NCI-H748 treated with DMSO at 0.1 percent for 48 hours (cell line): ENCODE measurements at regions not wholly inside any gene's neighbourhood (a gene's known extent, or its start where the extent isn't known, plus 50 kb on each side); places are given as distances from the start of the nearest gene placed in this dataset.

Experiments used
- DNase-seq: peaks from one replicate; lab custom pipeline; 2025; lab: John Stamatoyannopoulos, UW

GRCh38 chr2:215619022-215619958, 183.4 kb upstream of the FN1 start:
- DNase-seq: peak; percentile 92

DNA sequence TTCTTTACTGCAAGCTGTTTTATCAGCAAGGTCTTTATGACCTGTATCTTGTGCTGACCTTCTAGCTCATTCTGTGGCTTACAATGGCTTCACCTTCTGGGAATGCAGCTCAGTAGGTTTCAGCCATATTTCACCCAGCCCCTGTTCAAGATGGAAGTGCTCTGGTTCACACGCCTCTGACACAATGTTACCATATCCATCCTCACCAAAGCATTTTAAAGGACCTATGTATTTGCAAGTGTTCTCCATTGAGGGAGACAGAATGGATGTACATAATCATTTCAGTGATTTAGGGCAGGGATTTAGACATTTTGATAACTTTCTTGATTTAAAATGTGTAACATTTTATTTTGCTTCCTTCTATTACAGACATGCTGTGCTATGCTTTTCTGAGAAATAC, 182.3 kb upstream of the FN1 start:
- no peak for DNase-seq

- DNase-seq: no peak
These were observed 181.4 kb upstream of the FN1 start for GRCh38 chr2:215617060-215617824.

GRCh38 chr2:215615803-215616174, 179.9 kb upstream of the FN1 start:
- no peak for DNase-seq

DNA sequence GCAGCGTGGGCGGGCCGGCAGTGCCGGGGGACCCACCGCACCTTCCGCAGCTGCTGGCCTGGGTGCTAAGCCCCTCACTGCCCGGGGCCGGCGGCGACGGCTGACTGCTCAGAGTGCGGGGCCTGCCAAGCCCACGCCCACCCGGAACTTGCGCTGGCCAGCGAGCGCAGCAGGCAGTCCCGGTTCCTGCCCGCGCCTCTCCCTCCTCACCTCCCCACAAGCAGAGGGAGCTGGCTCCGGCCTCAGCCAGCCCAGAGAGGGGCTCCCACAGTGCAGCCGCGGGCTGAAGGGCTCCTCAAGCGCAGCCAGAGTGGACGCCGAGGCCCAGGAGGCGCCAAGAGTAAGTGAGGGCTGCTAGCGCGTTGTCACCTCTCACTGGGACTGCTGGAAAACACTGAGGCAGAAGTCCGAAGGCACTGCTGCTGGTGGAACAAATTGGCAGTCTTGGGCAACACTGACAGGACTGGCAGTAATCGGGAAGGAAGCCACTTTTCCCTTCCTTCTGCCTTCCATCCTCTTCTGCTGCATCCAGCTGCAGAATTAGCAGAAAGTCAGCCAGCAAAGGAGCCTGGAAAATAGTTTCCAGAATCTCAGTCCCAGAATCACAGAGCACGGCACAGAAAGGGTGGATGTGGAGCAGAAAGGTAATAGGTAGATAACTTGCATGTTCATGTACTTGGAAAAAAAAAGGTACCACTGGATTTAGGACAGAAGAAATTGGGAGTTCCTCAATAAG, 179.4 kb upstream of the FN1 start:
- no peak for DNase-seq

DNA sequence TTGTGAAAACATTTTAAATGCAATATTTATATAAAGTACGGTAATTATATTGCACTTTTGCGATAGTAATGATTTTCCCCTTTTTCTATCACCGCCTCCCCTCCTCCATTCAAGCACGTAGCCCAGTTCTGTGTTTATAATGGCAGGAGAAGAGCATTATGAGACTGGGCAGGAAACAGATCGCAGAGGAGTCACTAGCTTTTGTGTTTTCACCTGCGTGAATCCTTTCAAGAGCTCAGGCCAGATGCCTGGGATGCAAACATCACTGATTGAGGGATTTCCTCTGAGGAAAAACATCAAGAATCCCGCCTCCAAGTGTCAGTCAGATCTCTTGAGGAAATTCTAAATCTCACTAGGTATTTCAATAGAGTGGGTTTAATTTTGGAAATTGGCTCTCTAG, 178.4 kb upstream of the FN1 start:
- DNase-seq: peak; percentile 54

GRCh38 chr2:215613888-215614287, 178.0 kb upstream of the FN1 start:
- DNase-seq: no peak

GRCh38 chr2:215613280-215613679, 177.4 kb upstream of the FN1 start:
- no peak for DNase-seq

GRCh38 chr2:215612786-215613185, 176.9 kb upstream of the FN1 start:
- no peak for DNase-seq

DNA sequence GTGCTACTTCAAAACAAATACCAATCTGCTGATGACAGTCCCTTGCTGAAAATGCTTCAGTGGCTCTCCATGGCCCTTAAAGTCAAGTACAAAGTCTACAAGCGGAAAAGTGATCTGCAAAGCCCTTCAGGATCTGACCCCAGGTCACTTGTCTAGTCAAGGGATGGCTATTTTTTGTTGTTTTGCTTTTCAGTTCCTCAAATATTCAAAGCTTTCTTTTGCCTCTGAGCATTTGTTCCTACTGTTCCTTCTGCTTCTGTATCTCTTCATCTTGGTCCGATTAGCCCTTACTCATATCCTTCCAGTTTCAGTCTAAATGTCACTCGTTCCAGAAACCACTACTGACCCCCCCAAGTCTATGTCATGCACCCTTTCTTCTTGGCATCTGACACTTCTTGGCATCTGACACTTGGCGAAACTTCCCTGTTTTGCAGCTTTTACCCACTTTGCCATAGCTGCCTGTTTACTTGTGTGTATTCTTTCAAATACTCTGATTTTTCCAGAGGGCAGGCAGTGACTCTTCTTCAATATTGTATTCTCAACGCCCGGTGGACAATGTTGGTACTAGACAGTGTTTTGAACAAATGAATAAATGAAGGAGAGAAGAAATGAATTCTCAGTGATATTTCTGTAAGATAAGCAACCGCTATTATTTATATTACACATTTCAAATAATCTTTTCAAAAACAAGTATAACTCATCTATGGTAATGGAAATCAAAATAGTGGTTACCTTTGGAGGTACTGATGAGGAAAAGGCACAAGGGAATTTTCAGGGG, 175.9 kb upstream of the FN1 start:
- DNase-seq: no peak

DNA sequence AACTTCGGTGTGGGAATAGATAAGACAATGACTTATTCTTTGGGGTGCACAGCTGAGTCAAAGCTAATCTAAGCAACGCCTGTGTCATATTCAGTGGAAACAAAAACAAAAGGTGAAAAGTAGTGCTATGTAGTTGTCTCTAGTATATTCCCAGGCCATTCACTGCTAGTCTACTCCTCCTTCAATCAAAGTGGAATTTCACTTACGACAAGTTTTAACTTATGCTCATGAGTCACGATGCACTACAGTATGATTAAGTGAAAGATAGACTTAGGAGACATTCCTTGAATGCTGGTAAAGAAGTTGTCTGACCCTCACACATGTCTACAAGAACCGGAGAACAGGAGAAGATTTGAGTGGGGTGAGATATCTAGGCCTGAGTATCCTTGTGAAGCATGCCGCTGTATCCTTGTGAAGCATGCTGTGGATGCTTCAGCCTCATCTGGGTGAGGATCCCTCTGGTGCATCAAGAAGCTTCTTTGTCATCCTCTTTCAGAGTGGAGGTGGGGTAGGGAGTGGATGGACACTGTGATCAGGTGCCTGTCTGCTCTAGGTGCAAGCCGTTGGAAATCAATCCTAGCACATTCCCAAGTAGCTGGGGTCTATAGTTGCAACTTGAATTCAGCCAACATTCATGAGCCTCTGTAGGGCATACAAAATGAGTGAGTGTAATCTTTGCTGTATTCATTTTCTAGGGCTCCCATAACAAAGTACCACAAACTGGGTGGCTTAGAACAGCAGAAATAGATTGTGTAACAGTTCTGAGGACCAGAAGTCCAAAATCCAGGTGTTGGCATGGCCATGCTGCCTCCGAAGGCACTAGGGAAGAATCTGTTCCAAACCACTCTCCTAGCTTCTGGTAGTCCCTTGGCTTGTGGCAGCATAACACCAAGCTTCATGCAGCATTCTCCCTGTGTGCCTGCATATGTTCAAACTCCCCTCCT, 173.5 kb upstream of the FN1 start:
- DNase-seq: no peak

DNA sequence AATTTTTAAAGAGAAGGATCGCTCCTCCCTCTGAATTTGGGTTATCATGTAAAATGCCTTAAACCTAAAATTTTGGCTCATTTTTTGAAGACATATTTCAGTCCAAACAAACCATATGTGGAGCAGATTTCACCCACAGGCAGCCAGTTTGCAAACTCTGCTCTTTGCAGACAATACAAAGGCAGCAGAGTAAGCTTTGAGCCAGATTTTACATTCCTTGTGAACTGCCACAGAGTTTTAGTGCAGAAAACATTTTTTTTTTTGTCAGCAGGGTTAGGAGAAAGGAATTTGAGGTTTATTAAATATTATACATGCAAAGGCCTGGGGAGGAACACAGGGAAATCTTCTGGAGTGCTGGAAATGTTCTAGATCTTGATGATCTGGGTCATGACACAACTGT, 171.9 kb upstream of the FN1 start:
- DNase-seq: no peak

GRCh38 chr2:215606219-215606618, 170.4 kb upstream of the FN1 start:
- no peak for DNase-seq

GRCh38 chr2:215605214-215605613, 169.3 kb upstream of the FN1 start:
- DNase-seq: no peak

- DNase-seq: no peak
These were observed 168.7 kb upstream of the FN1 start for GRCh38 chr2:215604606-215605005.

DNA sequence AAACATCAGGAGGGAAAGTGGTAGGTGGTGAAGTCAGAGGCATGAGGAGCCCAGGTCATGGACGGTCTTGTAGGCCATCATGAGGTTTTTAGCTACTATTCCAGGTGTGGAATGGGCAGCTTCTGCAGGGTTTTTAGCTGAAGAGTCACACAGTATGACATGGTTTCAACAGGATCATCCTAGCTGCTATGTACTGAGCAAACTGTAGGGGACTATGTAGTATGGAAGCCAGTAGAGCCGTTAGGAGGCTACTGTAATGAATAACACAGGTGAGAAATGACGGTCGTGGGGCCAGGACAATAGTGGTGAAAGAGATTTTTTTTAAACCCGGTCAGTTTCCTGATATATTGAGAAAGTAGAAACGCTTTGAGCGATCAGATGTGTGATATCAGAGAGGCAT, 167.6 kb upstream of the FN1 start:
- no peak for DNase-seq

DNA sequence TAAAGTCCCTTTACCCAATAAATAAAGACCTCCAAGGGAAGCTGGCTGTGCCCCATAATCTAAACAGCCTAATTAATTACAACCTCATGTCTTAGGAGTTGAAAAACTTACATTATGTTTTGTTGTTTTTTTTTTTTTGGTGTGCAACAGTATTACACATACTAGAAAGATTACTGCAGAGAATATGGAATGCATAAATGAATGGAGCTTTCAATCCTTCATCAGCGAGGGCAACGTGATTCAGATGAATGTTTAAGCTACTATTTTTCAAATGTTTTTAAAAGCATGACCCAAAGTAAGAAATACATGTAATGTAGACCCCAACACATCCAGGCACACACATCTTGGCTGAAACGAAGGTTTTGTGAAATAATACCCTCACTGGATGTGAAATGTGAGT, 167.1 kb upstream of the FN1 start:
- no peak for DNase-seq

- DNase-seq: no peak
These were observed 166.3 kb upstream of the FN1 start for GRCh38 chr2:215601990-215602721.

- no peak for DNase-seq
These were observed 165.7 kb upstream of the FN1 start for GRCh38 chr2:215601526-215601925.

- DNase-seq: no peak
These were observed 162.6 kb upstream of the FN1 start for GRCh38 chr2:215598376-215598975.
